Nephron (organoid): ENCODE measurements at regions not wholly inside any gene's neighbourhood (a gene's known extent, or its start where the extent isn't known, plus 50 kb on each side); places are given as distances from the start of the nearest gene placed in this dataset.
A peak's percentile ranks its signal among the peaks of the same experiment; 100 is the strongest.

ENCODE experiments used
- H3K27ac Mint-ChIP-seq, 3 experiments: 2 replicates each; pipeline ENCODE4 v1.8.0; 2020; ENCODE audit warnings: mixed read lengths in 3 of 3, mild to moderate bottlenecking in 2 of 3, moderate library complexity in 1 of 3
- H3K27me3 Mint-ChIP-seq: 2 replicates; pipeline ENCODE4 v1.8.0; 2021; ENCODE audit warnings: low read depth, mild to moderate bottlenecking, moderate library complexity, mixed read lengths
- H3K36me3 Mint-ChIP-seq: 2 replicates; pipeline ENCODE4 v1.8.0; 2020; ENCODE audit warnings: low read depth, mixed read lengths
- H3K4me1 Mint-ChIP-seq: 2 replicates; pipeline ENCODE4 v1.8.0; 2020; ENCODE audit warnings: mixed read lengths
- H3K4me3 Mint-ChIP-seq, 3 experiments: 2 replicates each; pipeline ENCODE4 v1.8.0; 2020; ENCODE audit warnings: mild to moderate bottlenecking in 3 of 3, mixed read lengths in 3 of 3, moderate library complexity in 2 of 3
- H3K9me3 Mint-ChIP-seq: 2 replicates; pipeline ENCODE4 v1.8.0; 2020; ENCODE audit warnings: mixed read lengths
- CTCF ChIP-seq, 3 experiments: fragments of 200-600 bp; sonication (generic); IDR thresholded peaks; one replicate each; pipeline ENCODE4 v1.5.0; 2021; ENCODE audit warnings: antibody characterized with exemption in 3 of 3; ENCODE audit not compliant: unreplicated experiment in 3 of 3

- Mint-ChIP-seq H3K27ac (no peak overlapping the region), H3K4me3 (no peak overlapping the region), H3K9me3 (peaks cover 9% of the 10 kb centered on the region), H3K4me1 (peaks cover 7% of the 10 kb centered on the region), H3K36me3 (no peaks in the 10 kb centered on the region), H3K27me3 (no peaks in the 10 kb centered on the region)
- TF ChIP-seq CTCF (IDR thresholded peaks at IDR 0.05; ENCODE audit: unreplicated experiment in 3 of 3), result no peak
Observed at GRCh38 chrX:13266641-13267345, 53.1 kb downstream of the ATXN3L start.

- Mint-ChIP-seq H3K27me3 (no peaks in the 10 kb centered on the region), H3K4me3 (no peak overlapping the region), H3K36me3 (no peaks in the 10 kb centered on the region), H3K27ac (no peak overlapping the region), H3K4me1 (peaks cover 7% of the 10 kb centered on the region), H3K9me3 (peaks cover 9% of the 10 kb centered on the region)
- no peak for TF ChIP-seq CTCF (IDR thresholded peaks at IDR 0.05; ENCODE audit: unreplicated experiment in 3 of 3)
Observed at GRCh38 chrX:13265549-13266132, 54.2 kb downstream of the ATXN3L start.

GRCh38 chrX:13265111-13265510, 54.7 kb downstream of the ATXN3L start:
- no peak for TF ChIP-seq CTCF (IDR thresholded peaks at IDR 0.05; ENCODE audit: unreplicated experiment in 3 of 3)
- H3K27me3 Mint-ChIP-seq, result no peaks in the 10 kb centered on the region
- no peaks in the 10 kb centered on the region for H3K36me3 Mint-ChIP-seq
- H3K27ac Mint-ChIP-seq, result no peak overlapping the region
- H3K4me3 Mint-ChIP-seq, result no peak overlapping the region
- peaks cover 7% of the 10 kb centered on the region for H3K4me1 Mint-ChIP-seq
- H3K9me3 Mint-ChIP-seq, result peaks cover 10% of the 10 kb centered on the region

- Mint-ChIP-seq H3K36me3 (no peaks in the 10 kb centered on the region), H3K9me3 (peaks cover 10% of the 10 kb centered on the region), H3K4me3 (no peak overlapping the region), H3K27ac (peak overlapping the region in 2 of 3 experiments; percentile 8 to 12), H3K4me1 (peaks cover 7% of the 10 kb centered on the region), H3K27me3 (no peaks in the 10 kb centered on the region)
- TF ChIP-seq CTCF (IDR thresholded peaks at IDR 0.05; ENCODE audit: unreplicated experiment in 3 of 3), result no peak
Observed at GRCh38 chrX:13263560-13264251, 56.1 kb downstream of the ATXN3L start.

GRCh38 chrX:13261348-13261747, 58.5 kb downstream of the ATXN3L start:
- H3K27ac Mint-ChIP-seq, result peak overlapping the region in 1 of 3 experiments; percentile 40
- peaks cover 7% of the 10 kb centered on the region for H3K4me1 Mint-ChIP-seq
- no peaks in the 10 kb centered on the region for H3K36me3 Mint-ChIP-seq
- peaks cover 10% of the 10 kb centered on the region for H3K9me3 Mint-ChIP-seq
- no peaks in the 10 kb centered on the region for H3K27me3 Mint-ChIP-seq
- no peak overlapping the region for H3K4me3 Mint-ChIP-seq
- TF ChIP-seq CTCF (IDR thresholded peaks at IDR 0.05; ENCODE audit: unreplicated experiment in 3 of 3), result no peak
